SK-N-SH (cell line): ENCODE measurements at regions not wholly inside any gene's neighbourhood (a gene's known extent, or its start where the extent isn't known, plus 50 kb on each side); places are given as distances from the start of the nearest gene placed in this dataset.

Experiments used
- CTCF ChIP-seq: fragments of 200-600 bp; sonication (generic); IDR thresholded peaks from 2 replicates; pipeline ENCODE4 v1.6.1; 2017; ENCODE audit warnings: antibody characterized with exemption, mild to moderate bottlenecking, moderate library complexity
- EZH2phosphoT487 ChIP-seq: fragments of 200-600 bp; sonication (generic); IDR thresholded peaks from 2 replicates; pipeline ENCODE4 v1.6.1; 2017; ENCODE audit warnings: low read depth, mixed run types, mild to moderate bottlenecking, antibody characterized with exemption, moderate library complexity, borderline replicate concordance
- FOSL2 ChIP-seq: IDR thresholded peaks from 2 replicates; pipeline ENCODE4 v1.4.0; 2012; ENCODE audit warnings: low read depth, mild to moderate bottlenecking, moderate library complexity, borderline replicate concordance
- RFX5 ChIP-seq: IDR thresholded peaks from 2 replicates; pipeline ENCODE4 v1.6.1; 2012; ENCODE audit warnings: mild to moderate bottlenecking, improper control_type of control experiment, low read length
- SMC3 ChIP-seq: IDR thresholded peaks from 2 replicates; pipeline ENCODE4 v1.6.1; 2012; ENCODE audit warnings: low read depth, low read length, improper control_type of control experiment

GRCh38 chr7:16080131-16080530 lies 341.2 kb downstream of the CRPPA start:
- TF ChIP-seq EZH2phosphoT487 (no peak), SMC3 (no peak), CTCF (no peak), FOSL2 (no peak), RFX5 (no peak)
